H1 (cell line): ENCODE measurements at regions not wholly inside any gene's neighbourhood (a gene's known extent, or its start where the extent isn't known, plus 50 kb on each side); places are given as distances from the start of the nearest gene placed in this dataset.

Experiments
- ATF3 ChIP-seq: IDR thresholded peaks from 2 replicates; pipeline ENCODE4 v1.6.1; 2011; ENCODE audit warnings: low read depth, mild to moderate bottlenecking, low read length; ENCODE audit not compliant: insufficient read depth
- BRCA1 ChIP-seq: IDR thresholded peaks from 2 replicates; pipeline ENCODE4 v1.6.1; 2012; ENCODE audit warnings: low read depth, low read length, improper control_type of control experiment
- CHD7 ChIP-seq: fragments of 300-600 bp; sonication (generic); IDR thresholded peaks from 2 replicates; pipeline ENCODE4 v1.7.1; 2012; ENCODE audit warnings: low read length, moderate library complexity, mild to moderate bottlenecking, inconsistent platforms; ENCODE audit not compliant: insufficient replicate concordance
- EP300 ChIP-seq, 2 experiments: IDR thresholded peaks; 1 replicate in 1 of 2; 2 replicates in 1 of 2; pipeline ENCODE4 v1.6.1; 2011 to 2012; ENCODE audit warnings: low read depth in 2 of 2, low read length in 2 of 2, mild to moderate bottlenecking in 2 of 2, borderline replicate concordance in 1 of 2, inconsistent platforms in 1 of 2, moderate library complexity in 1 of 2
- FOSL1 ChIP-seq: IDR thresholded peaks from 2 replicates; pipeline ENCODE4 v1.6.1; 2011; ENCODE audit warnings: mild to moderate bottlenecking, low read depth, low read length, moderate library complexity; ENCODE audit not compliant: insufficient read depth
- JUN ChIP-seq: IDR thresholded peaks from 2 replicates; pipeline ENCODE4 v1.6.1; 2011; ENCODE audit warnings: low read depth, mild to moderate bottlenecking, improper control_type of control experiment, low read length
- RAD21 ChIP-seq, 2 experiments: IDR thresholded peaks in 1 of 2; conservative IDR thresholded peaks in 1 of 2; 2 replicates each; pipeline ENCODE4 v1.6.1; 2011; ENCODE audit warnings: low read depth in 2 of 2, low read length in 2 of 2, improper control_type of control experiment in 1 of 2, inconsistent platforms in 1 of 2, mild to moderate bottlenecking in 1 of 2, moderate library complexity in 1 of 2
- RXRA ChIP-seq: IDR thresholded peaks from 2 replicates; pipeline ENCODE4 v1.6.1; 2011; ENCODE audit warnings: low read depth, mild to moderate bottlenecking, low read length, moderate library complexity; ENCODE audit not compliant: insufficient read depth
- SAP30 ChIP-seq: fragments of 300-600 bp; sonication (generic); IDR thresholded peaks from 2 replicates; pipeline ENCODE4 v1.7.1; 2012; ENCODE audit warnings: low read length, moderate library complexity, mild to moderate bottlenecking, inconsistent platforms; ENCODE audit not compliant: insufficient read depth, insufficient replicate concordance
- SP2 ChIP-seq: IDR thresholded peaks from 2 replicates; pipeline ENCODE4 v1.6.1; 2012; ENCODE audit warnings: mild to moderate bottlenecking, low read length, inconsistent platforms
- ZNF274 ChIP-seq: IDR thresholded peaks from 2 replicates; pipeline ENCODE4 v1.7.0; 2012; ENCODE audit warnings: low read length, borderline replicate concordance; ENCODE audit errors: extremely low read depth

DNA sequence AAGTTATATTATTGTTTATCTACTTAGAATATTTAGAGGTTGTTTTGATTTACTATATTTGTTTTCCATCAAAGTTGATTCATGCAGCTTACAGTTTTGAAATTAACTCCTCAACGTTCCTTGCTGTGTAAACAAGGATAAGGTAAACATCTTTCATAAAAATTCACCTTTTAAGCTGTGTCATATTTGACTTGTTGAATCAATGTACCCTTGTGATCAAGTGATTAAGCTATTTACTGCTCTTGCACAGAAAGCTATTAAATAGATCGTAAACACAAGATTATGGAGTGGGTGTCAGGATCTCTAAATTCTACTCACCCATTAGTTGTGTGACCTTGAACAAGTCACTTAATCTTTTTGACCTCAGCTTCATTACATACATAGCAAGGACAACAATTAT, 2054.0 kb upstream of the NUDT12 start (continued):
- TF ChIP-seq CHD7, result no peak
- no peak for TF ChIP-seq ZNF274
- no peak for TF ChIP-seq RXRA
- no peak for TF ChIP-seq FOSL1
- no peak for TF ChIP-seq RAD21 (IDR thresholded peaks at IDR 0.05 in 1 of 2, conservative IDR thresholded peaks at IDR 0.05 in 1 of 2; ENCODE audit: low read depth in 2 of 2, low read length in 2 of 2)
- no peak for TF ChIP-seq EP300 (IDR thresholded peaks at IDR 0.05; ENCODE audit: borderline replicate concordance in 1 of 2, low read depth in 2 of 2, low read length in 2 of 2)
- TF ChIP-seq ATF3, result no peak
- no peak for TF ChIP-seq SP2
- no peak for TF ChIP-seq BRCA1
- TF ChIP-seq SAP30, result no peak
- no peak for TF ChIP-seq JUN
